IMR-90 (cell line): ENCODE measurements at regions not wholly inside any gene's neighbourhood (a gene's known extent, or its start where the extent isn't known, plus 50 kb on each side); places are given as distances from the start of the nearest gene placed in this dataset.

ENCODE experiments used
- BHLHE40 ChIP-seq: fragments of 150-350 bp; IDR thresholded peaks from 2 replicates; pipeline ENCODE4 v1.6.1; 2016; ENCODE audit warnings: mild to moderate bottlenecking, low read depth, low read length
- CEBPB ChIP-seq: IDR thresholded peaks from 2 replicates; pipeline ENCODE4 v1.6.1; 2012; ENCODE audit warnings: low read depth, low read length, improper control_type of control experiment
- CTCF ChIP-seq: conservative IDR thresholded peaks from 2 replicates; pipeline ENCODE4 v1.5.1; 2012; ENCODE audit warnings: mild to moderate bottlenecking, low read depth, low read length, improper control_type of control experiment
- FOS ChIP-seq: fragments of 150-350 bp; IDR thresholded peaks from 2 replicates; pipeline ENCODE4 v1.6.1; 2016; ENCODE audit warnings: low read depth, low read length
- MAFK ChIP-seq: IDR thresholded peaks from 2 replicates; pipeline ENCODE4 v1.6.1; 2012; ENCODE audit warnings: low read depth, low read length, improper control_type of control experiment
- MAZ ChIP-seq: IDR thresholded peaks from 2 replicates; pipeline ENCODE4 v1.6.1; 2012; ENCODE audit warnings: low read depth, mild to moderate bottlenecking, low read length, improper control_type of control experiment, moderate library complexity, borderline replicate concordance
- MXI1 ChIP-seq: IDR thresholded peaks from 2 replicates; pipeline ENCODE4 v1.6.1; 2012; ENCODE audit warnings: low read depth, mild to moderate bottlenecking, low read length, moderate library complexity, borderline replicate concordance
- NFE2L2 ChIP-seq: fragments of 150-350 bp; IDR thresholded peaks from 2 replicates; pipeline ENCODE4 v1.6.1; 2016; ENCODE audit warnings: low read depth, mild to moderate bottlenecking, low read length
- POLR2A ChIP-seq: IDR thresholded peaks from 2 replicates; pipeline ENCODE4 v1.6.1; 2012; ENCODE audit warnings: mild to moderate bottlenecking, low read depth, low read length
- RAD21 ChIP-seq: IDR thresholded peaks from 2 replicates; pipeline ENCODE4 v1.6.1; 2012; ENCODE audit warnings: low read length, improper control_type of control experiment
- RFX5 ChIP-seq: IDR thresholded peaks from 2 replicates; pipeline ENCODE4 v1.8.0; 2012; ENCODE audit warnings: low read depth, mild to moderate bottlenecking, low read length, moderate library complexity
- SMC3 ChIP-seq: fragments of 150-350 bp; IDR thresholded peaks from 2 replicates; pipeline ENCODE4 v1.6.1; 2016; ENCODE audit warnings: low read depth, mild to moderate bottlenecking, antibody characterized with exemption, low read length, moderate library complexity
- USF2 ChIP-seq: fragments of 150-350 bp; IDR thresholded peaks from 2 replicates; pipeline ENCODE4 v1.6.1; 2017; ENCODE audit warnings: mild to moderate bottlenecking, antibody characterized with exemption, low read length, low read depth

GRCh38 chr19:46919324-46919723 lies 58.5 kb downstream of the ARHGAP35 start:
- TF ChIP-seq CTCF, result no peak
- no peak for TF ChIP-seq POLR2A
- no peak for TF ChIP-seq RFX5
- no peak for TF ChIP-seq MXI1
- no peak for TF ChIP-seq SMC3
- no peak for TF ChIP-seq RAD21
- peak; percentile 83 for TF ChIP-seq MAFK
- no peak for TF ChIP-seq FOS
- TF ChIP-seq CEBPB, result no peak
- no peak for TF ChIP-seq BHLHE40
- TF ChIP-seq USF2, result no peak
- no peak for TF ChIP-seq MAZ
- TF ChIP-seq NFE2L2, result no peak
